HL-60 (cell line): ENCODE measurements at regions not wholly inside any gene's neighbourhood (a gene's known extent, or its start where the extent isn't known, plus 50 kb on each side); places are given as distances from the start of the nearest gene placed in this dataset.

Experiments
- DNase-seq, 2 experiments: peaks; one replicate each; pipeline ENCODE4 v3.0.0-alpha.2; 2010 to 2020; ENCODE audit warnings: low read depth in 1 of 2, low spot score in 1 of 2
- H3K27ac ChIP-seq: fragments of 250-450 bp; sonication (Bioruptor Pico); replicated peaks from 2 replicates; pipeline ENCODE4 v1.5.1; 2020; ENCODE audit warnings: mild to moderate bottlenecking, moderate library complexity
- H3K27me3 ChIP-seq: fragments of 250-450 bp; sonication (Bioruptor Pico); 2 replicates; pipeline ENCODE4 v1.5.1; 2021; ENCODE audit warnings: mild to moderate bottlenecking, moderate library complexity; ENCODE audit not compliant: insufficient read depth, poor library complexity, severe bottlenecking
- H3K4me3 ChIP-seq: replicated peaks from 2 replicates; pipeline ENCODE4 v1.5.1; 2011; ENCODE audit warnings: mild to moderate bottlenecking, control low read depth, low read length; ENCODE audit not compliant: insufficient read depth
- CTCF ChIP-seq: IDR thresholded peaks from one replicate; pipeline ENCODE4 v1.5.1; 2011; ENCODE audit warnings: low read length, control low read depth, inconsistent platforms; ENCODE audit not compliant: insufficient read depth
- GABPA ChIP-seq: IDR thresholded peaks from 2 replicates; pipeline ENCODE4 v1.6.1; 2012; ENCODE audit warnings: low read depth
- POLR2AphosphoS5 ChIP-seq: IDR thresholded peaks from 2 replicates; pipeline ENCODE4 v1.6.1; 2012; ENCODE audit warnings: low read depth
- SPI1 ChIP-seq: IDR thresholded peaks from 2 replicates; pipeline ENCODE4 v1.6.1; 2012; ENCODE audit warnings: low read depth, mild to moderate bottlenecking, borderline replicate concordance
- TF ChIP-seq, protein P1 (sequence below): IDR thresholded peaks from 2 replicates; pipeline ENCODE4 v1.6.1; 2012; ENCODE audit warnings: low read depth; ENCODE audit not compliant: insufficient replicate concordance

- DNase-seq = no peak
- TF ChIP-seq GABPA (no peak), CTCF (no peak)
- H3K4me3 ChIP-seq = no peak overlapping the region
- H3K27me3 ChIP-seq = peaks cover 2% of the 10 kb centered on the region
- H3K27ac ChIP-seq = no peak overlapping the region
Measured at GRCh38 chr14:58828298-58828697, 190.5 kb downstream of the DACT1 start.

DNA sequence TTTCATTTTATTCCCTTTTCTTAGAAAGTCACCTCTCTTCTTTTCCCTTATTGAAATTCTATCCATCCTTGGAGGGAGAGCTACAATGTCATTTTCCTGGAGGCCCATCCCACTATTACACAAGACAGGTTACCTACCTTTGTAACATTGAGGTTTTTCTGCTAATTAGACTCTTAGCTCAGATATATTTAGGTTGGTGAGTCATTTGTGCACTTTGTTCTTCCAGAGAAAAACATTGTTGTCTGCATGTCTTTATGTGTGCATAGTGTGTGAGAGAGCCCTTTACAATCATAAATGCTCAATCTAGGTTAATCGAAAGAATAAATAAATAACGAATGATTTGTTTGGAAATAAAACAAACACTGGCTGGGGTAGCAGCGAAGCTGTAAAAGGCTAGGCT is 191.8 kb downstream of the DACT1 start:
- Histone ChIP-seq H3K27me3 (peaks cover 2% of the 10 kb centered on the region), H3K4me3 (no peak overlapping the region), H3K27ac (no peak overlapping the region)
- no peak for TF ChIP-seq SPI1
- TF ChIP-seq POLR2AphosphoS5 = no peak
- TF ChIP-seq, protein P1, sequence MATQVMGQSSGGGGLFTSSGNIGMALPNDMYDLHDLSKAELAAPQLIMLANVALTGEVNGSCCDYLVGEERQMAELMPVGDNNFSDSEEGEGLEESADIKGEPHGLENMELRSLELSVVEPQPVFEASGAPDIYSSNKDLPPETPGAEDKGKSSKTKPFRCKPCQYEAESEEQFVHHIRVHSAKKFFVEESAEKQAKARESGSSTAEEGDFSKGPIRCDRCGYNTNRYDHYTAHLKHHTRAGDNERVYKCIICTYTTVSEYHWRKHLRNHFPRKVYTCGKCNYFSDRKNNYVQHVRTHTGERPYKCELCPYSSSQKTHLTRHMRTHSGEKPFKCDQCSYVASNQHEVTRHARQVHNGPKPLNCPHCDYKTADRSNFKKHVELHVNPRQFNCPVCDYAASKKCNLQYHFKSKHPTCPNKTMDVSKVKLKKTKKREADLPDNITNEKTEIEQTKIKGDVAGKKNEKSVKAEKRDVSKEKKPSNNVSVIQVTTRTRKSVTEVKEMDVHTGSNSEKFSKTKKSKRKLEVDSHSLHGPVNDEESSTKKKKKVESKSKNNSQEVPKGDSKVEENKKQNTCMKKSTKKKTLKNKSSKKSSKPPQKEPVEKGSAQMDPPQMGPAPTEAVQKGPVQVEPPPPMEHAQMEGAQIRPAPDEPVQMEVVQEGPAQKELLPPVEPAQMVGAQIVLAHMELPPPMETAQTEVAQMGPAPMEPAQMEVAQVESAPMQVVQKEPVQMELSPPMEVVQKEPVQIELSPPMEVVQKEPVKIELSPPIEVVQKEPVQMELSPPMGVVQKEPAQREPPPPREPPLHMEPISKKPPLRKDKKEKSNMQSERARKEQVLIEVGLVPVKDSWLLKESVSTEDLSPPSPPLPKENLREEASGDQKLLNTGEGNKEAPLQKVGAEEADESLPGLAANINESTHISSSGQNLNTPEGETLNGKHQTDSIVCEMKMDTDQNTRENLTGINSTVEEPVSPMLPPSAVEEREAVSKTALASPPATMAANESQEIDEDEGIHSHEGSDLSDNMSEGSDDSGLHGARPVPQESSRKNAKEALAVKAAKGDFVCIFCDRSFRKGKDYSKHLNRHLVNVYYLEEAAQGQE = no peak
- no peak for TF ChIP-seq GABPA
- no peak for DNase-seq

DNA sequence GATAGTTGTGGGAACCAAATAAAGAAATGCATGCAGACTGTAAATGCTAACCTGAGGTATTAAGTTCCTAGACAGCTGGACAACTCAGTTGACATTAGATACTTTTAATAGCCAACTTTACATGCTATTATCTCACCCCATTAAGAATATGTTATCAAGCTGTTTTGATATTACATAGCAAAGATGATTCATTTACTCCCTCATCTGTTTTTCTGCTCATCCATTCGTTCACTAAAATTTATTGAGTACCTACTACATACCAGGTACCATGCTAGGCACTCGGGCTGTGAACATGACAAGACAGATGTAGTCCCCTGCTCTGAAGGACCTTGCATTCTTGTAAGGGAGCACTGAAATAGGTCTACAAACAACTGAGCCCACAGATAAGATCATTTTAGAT is 192.4 kb downstream of the DACT1 start:
- H3K4me3 ChIP-seq = no peak overlapping the region
- H3K27ac ChIP-seq = no peak overlapping the region
- peaks cover 2% of the 10 kb centered on the region for H3K27me3 ChIP-seq
- no peak for TF ChIP-seq GABPA
- TF ChIP-seq SPI1 = no peak
- TF ChIP-seq CTCF = no peak
- TF ChIP-seq, protein P1 = no peak
- TF ChIP-seq POLR2AphosphoS5 = no peak
- no peak for DNase-seq

- DNase-seq = no peak
- H3K4me3 ChIP-seq = no peak overlapping the region
- peaks cover 2% of the 10 kb centered on the region for H3K27me3 ChIP-seq
- H3K27ac ChIP-seq = no peak overlapping the region
- TF ChIP-seq, protein P1 = no peak
- no peak for TF ChIP-seq SPI1
- TF ChIP-seq POLR2AphosphoS5 = no peak
- TF ChIP-seq CTCF = no peak
- no peak for TF ChIP-seq GABPA
Measured at GRCh38 chr14:58832095-58832521, 194.3 kb downstream of the DACT1 start.
